Pulmonary artery endothelial cell (primary cell): ENCODE measurements at regions not wholly inside any gene's neighbourhood (a gene's known extent, or its start where the extent isn't known, plus 50 kb on each side); places are given as distances from the start of the nearest gene placed in this dataset.

Source experiments
- DNase-seq: peaks from one replicate; pipeline ENCODE4 v3.0.0-alpha.2; 2011; ENCODE audit warnings: low read depth, low spot score

DNA sequence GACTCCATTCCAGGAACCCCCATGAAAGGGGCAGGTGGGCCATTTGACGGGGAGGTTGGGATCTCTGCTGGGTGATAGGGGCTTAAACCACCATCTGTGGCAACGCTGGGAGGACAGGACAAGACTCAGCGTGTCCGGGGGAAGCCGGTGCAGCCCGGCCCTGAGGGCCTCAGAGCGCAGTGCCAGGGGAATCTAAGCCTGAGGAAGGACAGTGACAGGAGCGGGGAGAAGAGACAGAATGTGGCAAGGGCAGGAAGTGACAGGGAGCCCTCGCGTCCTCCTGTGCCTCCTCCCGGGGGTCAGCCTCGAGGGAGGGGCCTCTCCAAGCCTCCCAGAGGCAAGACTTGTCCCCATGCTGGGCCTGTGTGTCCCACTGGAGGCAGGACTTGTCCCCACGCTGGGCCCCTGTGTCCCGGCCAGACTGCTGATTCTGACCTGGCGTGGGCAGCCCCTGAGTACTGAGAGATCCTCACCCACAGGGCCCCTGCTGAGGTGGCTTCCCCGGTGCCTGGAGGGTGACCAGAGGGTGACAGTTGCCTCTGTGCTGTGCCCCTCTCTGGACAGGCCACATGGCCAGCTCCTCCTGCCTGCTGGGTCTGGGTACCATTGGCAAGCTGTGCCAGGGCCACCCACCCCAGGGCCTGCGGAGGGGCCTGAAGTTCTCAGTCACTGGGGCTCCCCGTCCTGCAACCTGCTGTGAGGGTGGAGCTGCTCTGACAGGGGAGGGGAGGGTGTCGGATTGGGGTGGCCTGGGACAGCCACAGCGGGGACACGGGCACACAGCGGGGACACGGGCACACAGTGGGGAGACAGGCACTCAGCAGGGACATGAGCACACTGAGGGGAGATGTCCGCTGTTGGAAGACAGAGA, 676.2 kb downstream of the BRD1 start:
- no peak for DNase-seq

- DNase-seq: no peak
Measured at GRCh38 chr22:49150801-49151221, 676.9 kb downstream of the BRD1 start.

GRCh38 chr22:49149721-49150608, 677.7 kb downstream of the BRD1 start:
- DNase-seq: no peak

DNA sequence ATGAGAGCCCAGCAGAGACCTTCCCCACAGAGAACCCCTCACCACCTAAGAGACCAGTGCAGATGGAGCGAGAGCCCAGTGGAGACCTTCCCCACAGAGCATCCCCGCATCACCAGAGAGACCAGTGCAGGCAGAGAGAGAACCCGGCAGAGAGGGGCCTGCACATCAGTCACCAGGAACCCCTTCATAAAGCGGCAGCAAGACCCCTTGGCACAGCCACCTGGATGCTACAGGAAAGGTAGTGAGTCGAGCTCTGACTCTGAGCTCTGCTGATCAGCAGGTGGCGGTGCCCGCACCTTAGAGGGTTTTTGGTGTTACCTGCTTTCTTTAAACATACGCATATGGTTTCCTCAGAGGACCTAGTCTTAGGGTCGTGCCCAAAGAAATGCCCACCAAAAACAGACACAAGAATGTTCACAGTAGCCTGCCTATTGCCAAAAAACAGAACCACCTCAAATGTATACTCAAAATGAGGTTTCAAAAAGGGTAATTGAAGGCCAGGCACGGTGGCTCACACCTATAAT, 678.7 kb downstream of the BRD1 start:
- DNase-seq: no peak

- no peak for DNase-seq
Measured at GRCh38 chr22:49147617-49148175, 680.0 kb downstream of the BRD1 start.

DNA sequence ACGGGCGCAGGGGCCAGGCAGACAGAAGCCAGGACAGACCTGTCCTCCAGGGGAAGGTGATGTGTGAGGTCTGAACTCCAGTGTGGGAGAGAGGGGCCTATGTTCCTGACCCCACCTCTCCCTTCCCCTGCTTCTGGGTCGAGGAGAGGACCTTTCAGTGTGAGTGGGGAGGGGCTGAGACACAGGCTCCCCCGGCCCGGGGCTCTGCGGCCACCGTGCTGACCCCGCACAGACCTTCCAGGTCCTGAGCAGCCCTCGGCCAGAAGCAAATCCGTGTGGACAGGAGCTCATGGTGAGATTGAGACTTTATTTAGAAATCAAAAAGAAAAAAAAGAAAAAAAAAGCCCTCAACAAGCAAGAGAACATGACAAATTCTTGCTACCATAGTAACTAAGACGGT, 680.5 kb downstream of the BRD1 start:
- DNase-seq: no peak

DNA sequence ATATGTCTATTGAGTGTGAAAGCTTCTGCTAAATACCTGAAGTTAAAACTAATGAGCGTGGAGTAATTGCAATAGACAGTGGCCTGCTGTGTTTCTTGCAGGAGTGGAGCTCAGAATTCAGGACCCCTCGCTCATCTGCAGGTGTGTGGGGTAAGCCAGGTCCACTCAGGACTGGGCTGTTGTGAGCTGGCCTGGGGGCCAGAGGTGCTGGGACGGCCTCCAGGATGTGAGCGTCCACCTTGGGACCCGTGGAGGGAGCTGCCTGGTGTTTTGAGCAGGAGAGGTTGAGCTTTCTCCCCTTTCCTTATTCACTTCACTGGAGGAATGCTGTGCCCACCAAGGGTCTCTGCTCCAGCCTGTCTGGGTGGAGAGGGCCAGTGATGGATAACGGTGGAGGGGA, 681.2 kb downstream of the BRD1 start:
- DNase-seq: no peak

- DNase-seq: no peak
Measured at GRCh38 chr22:49143812-49144211, 683.9 kb downstream of the BRD1 start.

- DNase-seq: no peak
Measured at GRCh38 chr22:49142891-49143290, 684.8 kb downstream of the BRD1 start.

DNA sequence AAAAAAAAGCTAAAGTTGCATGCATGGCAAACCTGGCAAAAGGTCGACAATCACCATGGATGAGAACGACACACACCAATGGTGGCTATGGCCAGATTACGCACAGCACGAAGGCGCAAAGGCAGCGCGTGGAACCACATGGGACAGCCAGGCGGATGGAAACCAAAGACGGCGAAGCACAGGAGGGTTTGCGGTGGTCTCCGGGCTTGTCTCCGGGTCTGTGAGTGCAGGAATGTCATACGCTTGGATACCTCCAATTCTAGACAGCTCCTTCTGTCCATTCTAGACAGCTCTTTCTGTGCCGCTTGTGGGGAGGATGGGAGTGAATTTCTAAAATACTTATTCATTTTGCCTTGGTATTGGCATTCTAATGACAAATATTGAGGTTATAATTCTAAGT, 685.4 kb downstream of the BRD1 start:
- DNase-seq: no peak

- no peak for DNase-seq
Measured at GRCh38 chr22:49141761-49142160, 685.9 kb downstream of the BRD1 start.

GRCh38 chr22:49140911-49141665, 686.6 kb downstream of the BRD1 start:
- no peak for DNase-seq

DNA sequence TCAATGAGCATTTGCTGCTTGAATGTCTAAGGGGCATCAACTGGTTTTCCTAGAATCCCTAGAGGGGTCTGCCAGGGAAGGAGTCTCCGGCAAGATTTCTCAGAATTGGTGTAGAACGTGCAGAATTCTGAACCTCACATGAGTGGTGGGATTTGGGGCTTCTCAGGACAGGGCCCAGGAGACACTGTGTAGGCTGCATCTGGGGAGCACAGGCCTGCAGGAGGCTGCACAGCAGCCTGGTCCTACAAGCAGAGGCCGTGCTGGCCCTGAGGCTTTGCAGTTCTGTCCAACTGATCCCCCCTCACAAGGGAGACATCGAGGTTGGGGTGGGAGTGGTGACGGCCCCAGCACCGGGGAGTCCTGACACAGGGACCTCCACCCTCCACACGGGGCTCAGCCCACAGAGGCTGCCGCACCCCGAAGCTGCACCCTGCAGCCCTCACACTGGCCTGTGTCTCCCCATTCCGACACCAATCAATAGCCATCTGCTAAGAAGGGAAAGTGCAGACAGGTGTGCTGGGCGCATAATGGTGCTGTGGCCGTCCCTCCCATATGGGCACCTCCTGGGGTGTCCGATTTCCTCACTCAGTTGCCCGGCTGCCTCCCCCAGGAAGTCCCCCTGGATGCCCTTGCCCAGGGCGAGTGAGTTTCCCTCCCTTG, 688.1 kb downstream of the BRD1 start:
- no peak for DNase-seq

DNA sequence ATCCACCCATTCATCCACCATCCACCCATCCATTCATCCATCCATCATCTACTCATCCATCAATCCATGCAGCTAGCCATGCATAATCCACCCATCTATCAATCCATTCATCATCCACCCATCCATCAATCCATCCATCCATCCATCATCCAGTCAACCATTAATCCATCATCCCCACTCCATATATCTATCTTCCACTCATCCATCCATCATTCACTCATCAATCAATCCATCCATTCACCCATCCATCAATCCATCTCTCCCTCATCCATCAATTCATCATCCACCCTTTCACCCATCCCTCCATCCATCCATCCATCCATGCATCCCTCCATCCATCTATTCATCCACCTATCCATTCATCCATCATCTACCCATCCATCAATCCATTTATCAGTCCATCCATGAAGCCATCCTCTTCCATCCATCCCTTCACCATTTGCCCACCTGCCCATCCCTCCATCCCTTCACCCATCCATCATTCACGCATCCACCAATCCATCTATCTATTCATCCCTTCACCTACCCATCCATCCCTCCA, 689.4 kb downstream of the BRD1 start:
- DNase-seq: no peak

- DNase-seq: no peak
Measured at GRCh38 chr22:49137206-49137840, 690.4 kb downstream of the BRD1 start.

- no peak for DNase-seq
Measured at GRCh38 chr22:49136816-49137180, 690.9 kb downstream of the BRD1 start.

- DNase-seq: no peak
Measured at GRCh38 chr22:49136041-49136815, 691.4 kb downstream of the BRD1 start.

- no peak for DNase-seq
Measured at GRCh38 chr22:49134076-49134475, 693.6 kb downstream of the BRD1 start.

DNA sequence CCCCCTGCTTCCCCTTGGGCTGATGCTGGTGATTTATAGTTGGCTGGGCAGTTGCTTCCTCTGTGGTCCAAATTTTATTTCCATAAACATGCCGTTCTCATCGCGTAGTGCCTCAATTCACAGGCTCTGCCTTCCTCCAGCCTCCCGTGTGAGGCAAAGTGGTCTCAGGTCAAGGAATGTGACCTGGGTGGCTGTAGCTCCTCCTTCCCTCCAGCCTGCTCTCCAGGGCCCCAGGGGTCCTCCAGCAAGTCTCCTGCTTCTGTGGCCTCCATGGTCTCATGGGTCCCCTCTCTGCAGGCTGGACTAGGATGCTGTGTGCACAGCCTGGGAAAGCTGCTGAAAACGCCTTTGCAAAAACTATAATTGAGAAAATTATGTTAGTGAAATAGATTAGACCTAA, 694.1 kb downstream of the BRD1 start:
- DNase-seq: no peak
